ENCODE measurements at regions not wholly inside any gene's neighbourhood (a gene's known extent, or its start where the extent isn't known, plus 50 kb on each side); places are given as distances from the start of the nearest gene placed in this dataset.

DNA sequence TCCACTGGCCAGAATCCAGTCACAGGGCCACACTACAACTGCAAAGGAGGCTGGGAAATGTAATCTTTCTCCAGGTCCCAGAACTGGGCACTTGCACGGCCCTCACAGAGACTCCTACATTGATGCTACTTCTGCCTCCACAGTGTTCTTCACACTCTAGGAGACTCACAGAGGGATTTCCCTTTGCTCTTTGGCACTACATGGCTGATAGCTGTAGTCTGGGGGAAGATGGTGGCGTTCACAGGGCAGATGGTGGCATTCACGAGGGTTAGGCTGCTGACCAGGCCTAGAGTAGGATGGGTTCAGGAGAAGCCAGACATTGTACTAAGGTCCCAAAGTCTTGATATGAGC lies 151.1 kb downstream of the NUAK1 start:
- TF ChIP-seq, protein P1, sequence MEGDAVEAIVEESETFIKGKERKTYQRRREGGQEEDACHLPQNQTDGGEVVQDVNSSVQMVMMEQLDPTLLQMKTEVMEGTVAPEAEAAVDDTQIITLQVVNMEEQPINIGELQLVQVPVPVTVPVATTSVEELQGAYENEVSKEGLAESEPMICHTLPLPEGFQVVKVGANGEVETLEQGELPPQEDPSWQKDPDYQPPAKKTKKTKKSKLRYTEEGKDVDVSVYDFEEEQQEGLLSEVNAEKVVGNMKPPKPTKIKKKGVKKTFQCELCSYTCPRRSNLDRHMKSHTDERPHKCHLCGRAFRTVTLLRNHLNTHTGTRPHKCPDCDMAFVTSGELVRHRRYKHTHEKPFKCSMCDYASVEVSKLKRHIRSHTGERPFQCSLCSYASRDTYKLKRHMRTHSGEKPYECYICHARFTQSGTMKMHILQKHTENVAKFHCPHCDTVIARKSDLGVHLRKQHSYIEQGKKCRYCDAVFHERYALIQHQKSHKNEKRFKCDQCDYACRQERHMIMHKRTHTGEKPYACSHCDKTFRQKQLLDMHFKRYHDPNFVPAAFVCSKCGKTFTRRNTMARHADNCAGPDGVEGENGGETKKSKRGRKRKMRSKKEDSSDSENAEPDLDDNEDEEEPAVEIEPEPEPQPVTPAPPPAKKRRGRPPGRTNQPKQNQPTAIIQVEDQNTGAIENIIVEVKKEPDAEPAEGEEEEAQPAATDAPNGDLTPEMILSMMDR (IDR thresholded peaks at IDR 0.05 in 2 of 3, conservative IDR thresholded peaks at IDR 0.05 in 1 of 3; ENCODE audit: control insufficient read depth in 2 of 3, extremely low read depth in 1 of 3, insufficient read depth in 1 of 3, low read depth in 3 of 3, low read length in 3 of 3): no peak
- TF ChIP-seq NR2C2 (IDR thresholded peaks at IDR 0.05; ENCODE audit: borderline replicate concordance, control insufficient read depth, insufficient read length, low read depth) (no peak), MYB (IDR thresholded peaks at IDR 0.05; ENCODE audit: borderline replicate concordance, low read depth, low read length) (no peak), FOXK2 (IDR thresholded peaks at IDR 0.05) (no peak), SIN3A (IDR thresholded peaks at IDR 0.05; ENCODE audit: low read depth, low read length) (no peak), HDGF (IDR thresholded peaks at IDR 0.05) (no peak), POLR2A (IDR thresholded peaks at IDR 0.05; ENCODE audit: low read depth, low read length) (no peak), ZBTB33 (IDR thresholded peaks at IDR 0.05) (no peak), CREM (IDR thresholded peaks at IDR 0.05; ENCODE audit: low read depth) (no peak), ZNF274 (IDR thresholded peaks at IDR 0.05; ENCODE audit: insufficient read depth, insufficient read length) (no peak)
- TF ChIP-seq, protein P2, sequence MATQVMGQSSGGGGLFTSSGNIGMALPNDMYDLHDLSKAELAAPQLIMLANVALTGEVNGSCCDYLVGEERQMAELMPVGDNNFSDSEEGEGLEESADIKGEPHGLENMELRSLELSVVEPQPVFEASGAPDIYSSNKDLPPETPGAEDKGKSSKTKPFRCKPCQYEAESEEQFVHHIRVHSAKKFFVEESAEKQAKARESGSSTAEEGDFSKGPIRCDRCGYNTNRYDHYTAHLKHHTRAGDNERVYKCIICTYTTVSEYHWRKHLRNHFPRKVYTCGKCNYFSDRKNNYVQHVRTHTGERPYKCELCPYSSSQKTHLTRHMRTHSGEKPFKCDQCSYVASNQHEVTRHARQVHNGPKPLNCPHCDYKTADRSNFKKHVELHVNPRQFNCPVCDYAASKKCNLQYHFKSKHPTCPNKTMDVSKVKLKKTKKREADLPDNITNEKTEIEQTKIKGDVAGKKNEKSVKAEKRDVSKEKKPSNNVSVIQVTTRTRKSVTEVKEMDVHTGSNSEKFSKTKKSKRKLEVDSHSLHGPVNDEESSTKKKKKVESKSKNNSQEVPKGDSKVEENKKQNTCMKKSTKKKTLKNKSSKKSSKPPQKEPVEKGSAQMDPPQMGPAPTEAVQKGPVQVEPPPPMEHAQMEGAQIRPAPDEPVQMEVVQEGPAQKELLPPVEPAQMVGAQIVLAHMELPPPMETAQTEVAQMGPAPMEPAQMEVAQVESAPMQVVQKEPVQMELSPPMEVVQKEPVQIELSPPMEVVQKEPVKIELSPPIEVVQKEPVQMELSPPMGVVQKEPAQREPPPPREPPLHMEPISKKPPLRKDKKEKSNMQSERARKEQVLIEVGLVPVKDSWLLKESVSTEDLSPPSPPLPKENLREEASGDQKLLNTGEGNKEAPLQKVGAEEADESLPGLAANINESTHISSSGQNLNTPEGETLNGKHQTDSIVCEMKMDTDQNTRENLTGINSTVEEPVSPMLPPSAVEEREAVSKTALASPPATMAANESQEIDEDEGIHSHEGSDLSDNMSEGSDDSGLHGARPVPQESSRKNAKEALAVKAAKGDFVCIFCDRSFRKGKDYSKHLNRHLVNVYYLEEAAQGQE (IDR thresholded peaks at IDR 0.05; ENCODE audit: low read depth, low read length): no peak
- TF ChIP-seq, protein P3, sequence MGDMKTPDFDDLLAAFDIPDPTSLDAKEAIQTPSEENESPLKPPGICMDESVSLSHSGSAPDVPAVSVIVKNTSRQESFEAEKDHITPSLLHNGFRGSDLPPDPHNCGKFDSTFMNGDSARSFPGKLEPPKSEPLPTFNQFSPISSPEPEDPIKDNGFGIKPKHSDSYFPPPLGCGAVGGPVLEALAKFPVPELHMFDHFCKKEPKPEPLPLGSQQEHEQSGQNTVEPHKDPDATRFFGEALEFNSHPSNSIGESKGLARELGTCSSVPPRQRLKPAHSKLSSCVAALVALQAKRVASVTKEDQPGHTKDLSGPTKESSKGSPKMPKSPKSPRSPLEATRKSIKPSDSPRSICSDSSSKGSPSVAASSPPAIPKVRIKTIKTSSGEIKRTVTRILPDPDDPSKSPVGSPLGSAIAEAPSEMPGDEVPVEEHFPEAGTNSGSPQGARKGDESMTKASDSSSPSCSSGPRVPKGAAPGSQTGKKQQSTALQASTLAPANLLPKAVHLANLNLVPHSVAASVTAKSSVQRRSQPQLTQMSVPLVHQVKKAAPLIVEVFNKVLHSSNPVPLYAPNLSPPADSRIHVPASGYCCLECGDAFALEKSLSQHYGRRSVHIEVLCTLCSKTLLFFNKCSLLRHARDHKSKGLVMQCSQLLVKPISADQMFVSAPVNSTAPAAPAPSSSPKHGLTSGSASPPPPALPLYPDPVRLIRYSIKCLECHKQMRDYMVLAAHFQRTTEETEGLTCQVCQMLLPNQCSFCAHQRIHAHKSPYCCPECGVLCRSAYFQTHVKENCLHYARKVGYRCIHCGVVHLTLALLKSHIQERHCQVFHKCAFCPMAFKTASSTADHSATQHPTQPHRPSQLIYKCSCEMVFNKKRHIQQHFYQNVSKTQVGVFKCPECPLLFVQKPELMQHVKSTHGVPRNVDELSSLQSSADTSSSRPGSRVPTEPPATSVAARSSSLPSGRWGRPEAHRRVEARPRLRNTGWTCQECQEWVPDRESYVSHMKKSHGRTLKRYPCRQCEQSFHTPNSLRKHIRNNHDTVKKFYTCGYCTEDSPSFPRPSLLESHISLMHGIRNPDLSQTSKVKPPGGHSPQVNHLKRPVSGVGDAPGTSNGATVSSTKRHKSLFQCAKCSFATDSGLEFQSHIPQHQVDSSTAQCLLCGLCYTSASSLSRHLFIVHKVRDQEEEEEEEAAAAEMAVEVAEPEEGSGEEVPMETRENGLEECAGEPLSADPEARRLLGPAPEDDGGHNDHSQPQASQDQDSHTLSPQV (IDR thresholded peaks at IDR 0.05): no peak
- TF ChIP-seq, protein P4, sequence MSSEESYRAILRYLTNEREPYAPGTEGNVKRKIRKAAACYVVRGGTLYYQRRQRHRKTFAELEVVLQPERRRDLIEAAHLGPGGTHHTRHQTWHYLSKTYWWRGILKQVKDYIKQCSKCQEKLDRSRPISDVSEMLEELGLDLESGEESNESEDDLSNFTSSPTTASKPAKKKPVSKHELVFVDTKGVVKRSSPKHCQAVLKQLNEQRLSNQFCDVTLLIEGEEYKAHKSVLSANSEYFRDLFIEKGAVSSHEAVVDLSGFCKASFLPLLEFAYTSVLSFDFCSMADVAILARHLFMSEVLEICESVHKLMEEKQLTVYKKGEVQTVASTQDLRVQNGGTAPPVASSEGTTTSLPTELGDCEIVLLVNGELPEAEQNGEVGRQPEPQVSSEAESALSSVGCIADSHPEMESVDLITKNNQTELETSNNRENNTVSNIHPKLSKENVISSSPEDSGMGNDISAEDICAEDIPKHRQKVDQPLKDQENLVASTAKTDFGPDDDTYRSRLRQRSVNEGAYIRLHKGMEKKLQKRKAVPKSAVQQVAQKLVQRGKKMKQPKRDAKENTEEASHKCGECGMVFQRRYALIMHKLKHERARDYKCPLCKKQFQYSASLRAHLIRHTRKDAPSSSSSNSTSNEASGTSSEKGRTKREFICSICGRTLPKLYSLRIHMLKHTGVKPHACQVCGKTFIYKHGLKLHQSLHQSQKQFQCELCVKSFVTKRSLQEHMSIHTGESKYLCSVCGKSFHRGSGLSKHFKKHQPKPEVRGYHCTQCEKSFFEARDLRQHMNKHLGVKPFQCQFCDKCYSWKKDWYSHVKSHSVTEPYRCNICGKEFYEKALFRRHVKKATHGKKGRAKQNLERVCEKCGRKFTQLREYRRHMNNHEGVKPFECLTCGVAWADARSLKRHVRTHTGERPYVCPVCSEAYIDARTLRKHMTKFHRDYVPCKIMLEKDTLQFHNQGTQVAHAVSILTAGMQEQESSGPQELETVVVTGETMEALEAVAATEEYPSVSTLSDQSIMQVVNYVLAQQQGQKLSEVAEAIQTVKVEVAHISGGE (CRISPR knock-in tag; IDR thresholded peaks at IDR 0.05): no peak
